AG08396 (cell line): ENCODE measurements at regions not wholly inside any gene's neighbourhood (a gene's known extent, or its start where the extent isn't known, plus 50 kb on each side); places are given as distances from the start of the nearest gene placed in this dataset.
"Not testable (repeated sequence)": the region's sequence is repeated elsewhere in the genome, so short reads cannot be mapped to it uniquely, and the experiment has no call there.

ENCODE experiments used
- DNase-seq: peaks from one replicate; pipeline ENCODE4 v3.0.0; 2012; ENCODE audit warnings: low spot score, mixed read lengths

GRCh38 chr3:16053794-16054193 is 120.7 kb upstream of the GALNT15 start:
- DNase-seq, result no peak

GRCh38 chr3:16055606-16056211 is 118.8 kb upstream of the GALNT15 start:
- no peak for DNase-seq

DNA sequence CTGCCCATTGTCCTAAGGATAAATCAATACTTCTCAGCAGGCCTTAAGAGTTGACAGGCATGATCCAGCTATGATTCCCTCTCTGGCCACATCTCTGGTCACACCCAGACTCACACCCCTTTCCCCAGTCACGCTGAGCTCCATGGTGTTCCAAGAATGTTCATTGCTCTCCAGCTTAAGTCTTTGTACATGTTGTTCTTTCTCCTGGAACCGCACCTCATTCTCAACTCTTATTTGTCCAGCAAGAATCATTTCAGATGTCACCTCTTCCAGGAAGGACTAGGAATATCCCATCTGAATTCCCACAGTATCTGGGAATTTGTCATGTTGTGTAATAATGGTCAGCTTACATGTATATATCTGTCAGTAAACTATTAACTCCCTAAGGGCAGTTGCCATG is 118.3 kb upstream of the GALNT15 start:
- peak; percentile 33 for DNase-seq

DNA sequence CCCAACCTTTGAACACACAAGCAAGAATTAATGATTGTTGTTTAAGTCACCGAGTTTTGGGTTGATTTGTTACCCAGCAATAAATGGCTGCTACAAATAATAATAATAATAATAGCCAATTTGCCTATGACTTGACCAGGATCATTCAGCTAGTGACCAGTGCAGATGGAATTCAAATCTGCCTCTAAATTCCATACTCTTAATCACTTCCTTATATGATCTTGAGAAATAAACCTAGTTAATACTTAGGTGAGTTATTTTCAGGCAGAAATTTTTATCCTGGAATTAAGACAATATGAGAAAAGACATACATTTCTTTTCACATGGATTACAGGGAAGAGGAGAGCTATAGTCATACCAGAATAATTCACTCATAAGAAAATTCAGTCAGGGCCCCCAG is 116.0 kb upstream of the GALNT15 start:
- DNase-seq, result no peak

DNA sequence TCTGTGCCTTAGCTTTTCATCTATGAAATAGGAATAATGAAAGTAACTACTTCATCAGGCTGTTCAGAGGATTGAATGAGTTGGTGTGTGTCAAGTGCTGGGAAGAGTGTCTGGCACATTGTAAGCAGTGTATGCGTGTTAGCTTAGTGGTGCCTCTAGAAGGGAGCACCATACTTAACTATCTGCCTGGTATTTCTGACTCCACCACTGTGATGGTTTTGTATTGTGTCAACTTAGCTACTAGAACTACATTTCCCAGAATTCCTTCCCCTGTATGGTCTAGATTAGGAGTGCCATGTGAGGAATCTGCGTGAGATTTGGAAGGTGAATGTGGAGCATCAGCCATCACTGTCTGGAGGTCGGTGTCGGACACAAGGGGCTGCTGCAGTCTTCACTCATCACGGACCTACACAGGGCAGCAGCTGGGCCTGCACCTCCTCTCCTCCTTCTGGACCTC is 115.4 kb upstream of the GALNT15 start:
- DNase-seq, result no peak

DNA sequence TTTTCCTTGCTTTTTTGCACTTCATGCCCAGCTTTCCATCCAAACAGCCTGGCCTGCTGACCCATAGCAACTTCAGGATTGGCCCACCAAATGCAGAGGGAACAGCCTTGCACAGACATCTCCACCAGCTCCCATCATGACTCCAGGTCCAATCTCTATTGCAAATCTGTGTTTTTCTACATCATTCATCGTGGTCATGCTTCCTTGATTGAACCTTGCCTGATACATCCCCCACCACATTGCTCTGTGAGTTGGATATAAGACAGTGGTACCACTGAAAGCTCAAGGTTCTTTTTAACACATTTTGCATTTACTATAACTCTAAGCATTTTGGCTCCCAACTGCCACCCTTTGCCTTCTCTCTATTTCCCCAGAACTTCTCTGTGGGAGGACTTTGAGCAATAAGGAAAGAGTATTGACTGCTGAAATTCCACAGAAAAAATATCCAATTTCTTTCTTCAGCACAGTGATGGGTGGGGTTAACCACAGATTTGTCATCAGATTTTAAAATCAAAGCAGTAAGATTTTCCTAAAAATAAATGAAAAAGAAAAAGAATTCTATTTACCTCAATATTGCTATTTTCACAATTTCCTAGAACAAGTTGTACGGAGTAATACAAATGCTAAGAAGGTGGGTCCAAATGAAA is 114.6 kb upstream of the GALNT15 start:
- DNase-seq, result peak; percentile 34

DNA sequence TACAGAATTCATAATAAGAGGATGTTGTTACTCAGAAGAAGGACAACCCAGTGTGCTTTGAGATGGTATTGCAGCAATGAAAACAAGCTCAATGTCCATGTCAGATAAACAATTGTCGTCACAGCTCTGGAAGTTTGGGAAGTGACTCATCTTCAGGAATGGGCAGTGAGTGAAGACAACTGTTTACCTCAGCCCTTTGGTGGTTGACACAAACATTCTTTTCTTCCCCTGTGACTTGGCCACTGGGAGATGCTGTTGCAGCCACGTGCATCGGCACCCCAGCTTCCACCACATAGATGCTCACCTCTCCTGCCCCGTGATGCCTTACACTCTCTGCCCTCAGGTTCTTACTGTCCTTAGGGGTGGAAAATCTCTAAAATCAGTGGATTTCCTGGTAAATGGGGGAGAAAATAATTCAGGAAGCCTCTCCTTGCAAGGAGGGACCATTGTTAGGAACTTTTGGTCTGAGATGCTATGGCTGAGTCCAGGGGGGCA is 114.1 kb upstream of the GALNT15 start:
- DNase-seq, result peak; percentile 89

DNA sequence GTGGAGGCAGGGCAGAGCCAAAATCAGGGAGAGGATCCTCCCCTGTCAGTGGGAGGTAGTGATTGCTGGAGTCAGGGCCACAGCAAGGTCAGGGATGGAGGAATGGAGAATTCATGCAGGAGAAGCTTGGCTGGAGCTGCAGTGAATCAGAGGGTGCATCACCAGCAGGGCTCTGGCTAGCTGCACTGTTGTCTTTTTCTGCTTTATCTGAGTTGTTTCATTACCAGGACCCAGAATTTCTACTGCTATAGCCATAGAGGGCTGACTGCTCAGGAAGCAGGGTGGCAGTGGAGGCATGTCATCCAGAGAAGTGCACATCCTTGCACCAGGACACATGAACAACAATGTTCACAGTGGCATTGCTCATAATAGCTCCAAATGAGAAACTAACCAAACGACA is 113.5 kb upstream of the GALNT15 start:
- peak; percentile 72 for DNase-seq

GRCh38 chr3:16061491-16061890 is 113.0 kb upstream of the GALNT15 start:
- DNase-seq, result no peak

GRCh38 chr3:16063603-16064002 is 110.9 kb upstream of the GALNT15 start:
- no peak for DNase-seq

GRCh38 chr3:16064642-16065414 is 109.7 kb upstream of the GALNT15 start:
- peak; percentile 47 for DNase-seq

- no peak for DNase-seq
Observed at GRCh38 chr3:16066545-16066944, 107.9 kb upstream of the GALNT15 start.

GRCh38 chr3:16066975-16067374 is 107.5 kb upstream of the GALNT15 start:
- DNase-seq, result no peak

GRCh38 chr3:16067837-16068471 is 106.5 kb upstream of the GALNT15 start:
- no peak for DNase-seq

DNA sequence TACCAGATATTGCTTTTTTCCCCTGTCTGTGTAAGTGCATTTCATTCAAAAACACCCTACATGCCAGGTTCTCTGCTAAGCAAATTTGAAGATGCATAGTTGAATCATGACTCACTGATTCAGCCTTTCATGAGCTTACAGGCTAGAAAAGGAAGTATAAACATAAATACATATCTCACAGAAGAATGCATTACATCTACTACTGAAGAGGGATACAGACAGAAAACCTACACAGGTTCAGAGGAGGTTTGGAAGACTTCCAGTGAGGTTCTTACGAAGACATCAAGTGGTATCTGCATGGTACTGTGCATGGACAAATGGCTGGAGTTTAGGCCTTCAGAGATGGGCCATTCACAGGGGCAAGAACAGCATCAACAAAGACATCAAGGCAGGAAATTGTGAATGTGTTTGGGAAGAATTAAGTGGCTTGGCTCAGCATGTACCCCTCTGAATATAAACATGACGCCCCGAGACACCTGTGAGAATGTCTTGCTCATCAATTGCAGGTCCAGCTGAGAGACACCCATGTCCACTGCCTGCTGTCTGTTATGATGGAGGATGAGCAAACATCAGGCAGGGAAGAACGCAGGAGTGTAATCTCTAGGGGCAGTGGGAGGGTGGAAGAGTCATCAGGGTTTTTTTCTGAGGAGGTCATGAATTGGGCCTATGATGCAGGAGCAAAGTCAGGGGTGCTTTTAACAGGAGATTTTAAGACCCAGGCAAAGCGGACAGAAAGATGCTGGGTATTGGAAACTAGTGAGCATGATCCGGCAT is 105.1 kb upstream of the GALNT15 start:
- peak; percentile 32 for DNase-seq

DNA sequence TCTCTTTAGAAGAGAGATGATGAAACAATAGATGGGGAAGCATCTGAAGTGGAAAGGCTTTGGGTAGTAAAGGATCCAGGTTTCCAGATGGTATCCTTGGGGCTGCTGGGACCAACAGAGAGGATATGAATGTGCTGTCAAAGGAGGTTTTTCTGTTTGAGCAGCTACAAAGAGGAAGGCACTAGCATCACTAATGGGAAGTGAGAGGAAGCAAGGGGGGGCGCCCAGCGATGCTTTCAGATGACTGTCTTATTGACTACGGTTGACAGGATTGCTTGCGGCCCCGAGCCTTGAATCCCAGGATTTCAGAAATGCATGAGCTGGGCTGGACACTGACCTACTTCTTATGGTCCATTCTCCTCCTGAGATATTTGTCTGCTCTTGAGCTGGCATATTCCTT is 103.8 kb upstream of the GALNT15 start:
- no peak for DNase-seq

GRCh38 chr3:16071206-16071605 is 103.3 kb upstream of the GALNT15 start:
- no peak for DNase-seq

GRCh38 chr3:16072420-16073110 is 101.9 kb upstream of the GALNT15 start:
- DNase-seq, result no peak

GRCh38 chr3:16073203-16073602 is 101.3 kb upstream of the GALNT15 start:
- DNase-seq, result no peak

GRCh38 chr3:16073990-16074671 is 100.3 kb upstream of the GALNT15 start:
- DNase-seq, result not testable (repeated sequence)

- no peak for DNase-seq
Observed at GRCh38 chr3:16075647-16076046, 98.8 kb upstream of the GALNT15 start.
